AG04450 (cell line): ENCODE measurements at regions not wholly inside any gene's neighbourhood (a gene's known extent, or its start where the extent isn't known, plus 50 kb on each side); places are given as distances from the start of the nearest gene placed in this dataset.

Source experiments
- CTCF ChIA-PET: fragments of 300-600, 350-600 bp; formaldehyde crosslinking; extraction: SDS; loops from one replicate; lab custom pipeline; 2022; ENCODE audit warnings: antibody characterized with exemption, inconsistent platforms; lab: Charles Lee
- POLR2A ChIA-PET: fragments of 350-600 bp; formaldehyde crosslinking; extraction: SDS; loops from one replicate; lab custom pipeline; 2021; ENCODE audit warnings: antibody characterized with exemption, inconsistent platforms; lab: Yijun Ruan, JAX
- DNase-seq: peaks from one replicate; pipeline ENCODE4 v3.0.0-alpha.2; 2011; ENCODE audit warnings: low read depth, low spot score
- H3K27ac ChIP-seq: one replicate; pipeline ENCODE4 v1.5.1; 2012; ENCODE audit warnings: low read depth, low read length, control low read depth
- H3K27me3 ChIP-seq: one replicate; pipeline ENCODE4 v1.6.0; 2012; ENCODE audit warnings: low read length; ENCODE audit not compliant: control insufficient read depth, insufficient read depth
- H3K4me3 ChIP-seq: 2 replicates; pipeline ENCODE4 v1.5.1; 2011; ENCODE audit warnings: mild to moderate bottlenecking, low read depth, low read length, control low read depth
- H3K9me3 ChIP-seq: 2 replicates; pipeline ENCODE4 v1.5.1; 2012; ENCODE audit warnings: low read length; ENCODE audit not compliant: control insufficient read depth, insufficient read depth
- CTCF ChIP-seq: IDR thresholded peaks from 2 replicates; pipeline ENCODE4 v1.5.1; 2011; ENCODE audit warnings: low read depth, low read length, control low read depth, inconsistent platforms

GRCh38 chr4:187176261-187176910 is 452.7 kb upstream of the FAT1 start:
- H3K27me3 ChIP-seq, result no peaks in the 10 kb centered on the region
- peak overlapping the region; percentile 39 for H3K4me3 ChIP-seq
- H3K9me3 ChIP-seq, result no peaks in the 10 kb centered on the region
- POLR2A ChIA-PET, result no interaction called here
- peak; percentile 7 for DNase-seq
- CTCF ChIA-PET, result no interaction called here
- H3K27ac ChIP-seq, result no peak overlapping the region
- no peak for TF ChIP-seq CTCF

- H3K27me3 ChIP-seq, result no peaks in the 10 kb centered on the region
- TF ChIP-seq CTCF, result no peak
- peak overlapping the region; percentile 23 for H3K27ac ChIP-seq
- DNase-seq, result no peak
- H3K9me3 ChIP-seq, result no peaks in the 10 kb centered on the region
- CTCF ChIA-PET, result no interaction called here
- no peak overlapping the region for H3K4me3 ChIP-seq
- POLR2A ChIA-PET, result no interaction called here
These were observed 454.4 kb upstream of the FAT1 start for GRCh38 chr4:187178084-187178483.

GRCh38 chr4:187178587-187178986 is 454.9 kb upstream of the FAT1 start:
- CTCF ChIA-PET, result no interaction called here
- POLR2A ChIA-PET, result no interaction called here
- TF ChIP-seq CTCF, result no peak
- no peak overlapping the region for H3K4me3 ChIP-seq
- H3K27me3 ChIP-seq, result no peaks in the 10 kb centered on the region
- H3K27ac ChIP-seq, result no peak overlapping the region
- H3K9me3 ChIP-seq, result no peaks in the 10 kb centered on the region
- no peak for DNase-seq

GRCh38 chr4:187179086-187180058 is 455.7 kb upstream of the FAT1 start:
- DNase-seq, result no peak
- H3K27me3 ChIP-seq, result no peaks in the 10 kb centered on the region
- no peak overlapping the region for H3K4me3 ChIP-seq
- no peaks in the 10 kb centered on the region for H3K9me3 ChIP-seq
- no peak for TF ChIP-seq CTCF
- ChIA-PET CTCF (no interaction called here), POLR2A (no interaction called here)
- no peak overlapping the region for H3K27ac ChIP-seq

- ChIA-PET CTCF (no interaction called here), POLR2A (no interaction called here)
- no peak for DNase-seq
- TF ChIP-seq CTCF, result no peak
- Histone ChIP-seq H3K27me3 (no peaks in the 10 kb centered on the region), H3K4me3 (no peak overlapping the region), H3K27ac (no peak overlapping the region), H3K9me3 (no peaks in the 10 kb centered on the region)
These were observed 457.4 kb upstream of the FAT1 start for GRCh38 chr4:187181054-187181453.
